ENCODE measurements at regions not wholly inside any gene's neighbourhood (a gene's known extent, or its start where the extent isn't known, plus 50 kb on each side); places are given as distances from the start of the nearest gene placed in this dataset.

DNA sequence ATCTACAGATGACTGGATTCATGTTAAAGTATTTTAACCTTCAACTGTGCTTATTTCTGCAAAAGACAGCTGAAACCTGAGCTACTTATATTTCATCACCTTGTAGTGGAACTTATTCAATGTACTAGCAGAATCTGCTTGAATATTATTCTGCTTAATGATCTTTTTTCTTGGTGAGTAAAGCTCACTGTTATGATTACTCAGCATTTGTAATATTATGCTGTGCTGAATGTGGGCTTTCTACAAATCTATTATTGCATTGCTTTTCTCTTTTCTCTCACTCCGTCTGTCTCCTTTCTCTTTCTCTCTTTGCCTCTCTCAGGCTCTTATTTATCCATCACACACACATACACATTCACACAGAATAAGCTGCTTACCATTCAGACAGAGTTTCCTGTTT, 98.7 kb upstream of the TMEM196 start:
- Mint-ChIP-seq H3K27ac (ENCODE audit: unreplicated experiment) (no peak overlapping the region), H3K27me3 (ENCODE audit: unreplicated experiment) (peaks cover 24% of the 10 kb centered on the region), H3K4me3 (ENCODE audit: unreplicated experiment) (no peak overlapping the region), H3K4me1 (ENCODE audit: unreplicated experiment) (no peaks in the 10 kb centered on the region), H3K36me3 (ENCODE audit: unreplicated experiment) (no peaks in the 10 kb centered on the region), H3K9me3 (ENCODE audit: unreplicated experiment) (no peaks in the 10 kb centered on the region)
- no peak for DNase-seq (ENCODE audit: extremely low spot score, unreplicated experiment)
- TF ChIP-seq, protein P1, sequence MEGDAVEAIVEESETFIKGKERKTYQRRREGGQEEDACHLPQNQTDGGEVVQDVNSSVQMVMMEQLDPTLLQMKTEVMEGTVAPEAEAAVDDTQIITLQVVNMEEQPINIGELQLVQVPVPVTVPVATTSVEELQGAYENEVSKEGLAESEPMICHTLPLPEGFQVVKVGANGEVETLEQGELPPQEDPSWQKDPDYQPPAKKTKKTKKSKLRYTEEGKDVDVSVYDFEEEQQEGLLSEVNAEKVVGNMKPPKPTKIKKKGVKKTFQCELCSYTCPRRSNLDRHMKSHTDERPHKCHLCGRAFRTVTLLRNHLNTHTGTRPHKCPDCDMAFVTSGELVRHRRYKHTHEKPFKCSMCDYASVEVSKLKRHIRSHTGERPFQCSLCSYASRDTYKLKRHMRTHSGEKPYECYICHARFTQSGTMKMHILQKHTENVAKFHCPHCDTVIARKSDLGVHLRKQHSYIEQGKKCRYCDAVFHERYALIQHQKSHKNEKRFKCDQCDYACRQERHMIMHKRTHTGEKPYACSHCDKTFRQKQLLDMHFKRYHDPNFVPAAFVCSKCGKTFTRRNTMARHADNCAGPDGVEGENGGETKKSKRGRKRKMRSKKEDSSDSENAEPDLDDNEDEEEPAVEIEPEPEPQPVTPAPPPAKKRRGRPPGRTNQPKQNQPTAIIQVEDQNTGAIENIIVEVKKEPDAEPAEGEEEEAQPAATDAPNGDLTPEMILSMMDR (IDR thresholded peaks at IDR 0.05), result no peak

DNA sequence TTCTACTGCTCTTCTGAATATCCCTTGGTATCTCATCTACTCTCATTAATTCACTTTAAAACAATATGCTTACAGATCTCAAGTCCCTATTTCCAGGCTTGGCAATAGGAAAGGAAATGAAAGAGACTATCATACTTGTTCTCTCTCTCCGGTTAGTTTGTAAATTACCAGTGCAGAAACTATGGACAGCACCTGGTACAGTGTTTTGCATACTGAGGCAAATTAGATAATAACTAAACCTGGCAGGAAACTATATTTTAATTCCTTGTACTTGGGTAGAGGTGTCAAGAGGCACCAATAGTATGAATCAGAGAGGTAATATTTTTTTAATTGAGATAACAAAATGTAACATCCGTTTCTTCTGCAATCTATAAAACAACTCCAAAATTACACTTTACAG, 97.7 kb upstream of the TMEM196 start:
- TF ChIP-seq, protein P1 (IDR thresholded peaks at IDR 0.05), result no peak
- Mint-ChIP-seq H3K4me3 (ENCODE audit: unreplicated experiment) (no peak overlapping the region), H3K9me3 (ENCODE audit: unreplicated experiment) (no peaks in the 10 kb centered on the region), H3K27me3 (ENCODE audit: unreplicated experiment) (peaks cover 24% of the 10 kb centered on the region), H3K27ac (ENCODE audit: unreplicated experiment) (no peak overlapping the region), H3K36me3 (ENCODE audit: unreplicated experiment) (no peaks in the 10 kb centered on the region), H3K4me1 (ENCODE audit: unreplicated experiment) (no peaks in the 10 kb centered on the region)
- DNase-seq (ENCODE audit: extremely low spot score, unreplicated experiment), result no peak

DNA sequence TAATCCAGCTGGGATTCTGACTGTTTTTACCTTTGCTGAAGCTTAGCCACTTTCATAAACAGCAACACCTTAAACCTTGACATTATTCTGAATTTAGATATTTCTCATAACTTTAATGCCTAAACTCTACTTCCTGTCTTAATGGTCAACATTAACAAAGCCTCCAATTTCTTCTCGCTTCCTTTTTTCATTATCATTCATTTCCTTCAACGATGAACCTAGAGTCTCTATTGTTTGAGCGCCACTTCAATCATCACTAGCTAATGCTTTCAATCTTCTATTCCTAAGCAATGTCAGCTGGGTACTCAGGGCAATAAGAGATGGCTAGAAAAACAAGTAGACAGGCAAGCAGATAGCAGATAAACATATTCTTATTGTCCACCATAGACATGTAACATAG, 96.6 kb upstream of the TMEM196 start:
- H3K4me3 Mint-ChIP-seq (ENCODE audit: unreplicated experiment), result no peak overlapping the region
- H3K27me3 Mint-ChIP-seq (ENCODE audit: unreplicated experiment), result peaks cover 24% of the 10 kb centered on the region
- no peak overlapping the region for H3K27ac Mint-ChIP-seq (ENCODE audit: unreplicated experiment)
- H3K4me1 Mint-ChIP-seq (ENCODE audit: unreplicated experiment), result no peaks in the 10 kb centered on the region
- H3K36me3 Mint-ChIP-seq (ENCODE audit: unreplicated experiment), result no peaks in the 10 kb centered on the region
- TF ChIP-seq, protein P1 (IDR thresholded peaks at IDR 0.05), result no peak
- DNase-seq (ENCODE audit: extremely low spot score, unreplicated experiment), result no peak
- no peaks in the 10 kb centered on the region for H3K9me3 Mint-ChIP-seq (ENCODE audit: unreplicated experiment)

DNA sequence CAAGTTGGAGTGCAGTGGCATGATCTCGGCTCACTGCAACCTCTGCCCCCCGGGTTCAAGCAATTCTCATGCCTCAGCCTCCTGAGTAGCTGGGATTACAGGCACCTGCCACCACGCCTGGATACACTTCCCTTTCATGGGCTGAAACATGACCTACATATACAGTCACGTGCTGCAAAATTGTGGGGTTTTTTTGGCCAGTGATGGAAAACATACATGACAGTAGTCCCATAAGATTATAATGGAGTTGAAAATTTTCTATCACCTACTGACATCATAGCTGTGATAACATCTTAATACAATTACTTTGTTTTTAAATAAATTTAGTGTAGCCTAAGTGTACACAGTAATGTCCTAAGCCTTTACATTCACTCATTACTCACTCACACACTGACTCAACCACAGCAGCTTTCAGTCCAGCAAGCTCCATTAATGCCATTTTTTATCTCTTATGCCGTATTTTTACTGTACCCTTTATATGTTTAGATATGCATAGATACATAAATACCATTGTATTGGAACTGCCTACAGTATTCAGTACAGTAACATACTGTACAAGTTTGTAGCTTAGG, 79.9 kb upstream of the TMEM196 start:
- no peaks in the 10 kb centered on the region for H3K27me3 Mint-ChIP-seq (ENCODE audit: unreplicated experiment)
- no peaks in the 10 kb centered on the region for H3K36me3 Mint-ChIP-seq (ENCODE audit: unreplicated experiment)
- TF ChIP-seq, protein P1 (IDR thresholded peaks at IDR 0.05), result no peak
- no peaks in the 10 kb centered on the region for H3K4me1 Mint-ChIP-seq (ENCODE audit: unreplicated experiment)
- no peak for DNase-seq (ENCODE audit: extremely low spot score, unreplicated experiment)
- no peak overlapping the region for H3K27ac Mint-ChIP-seq (ENCODE audit: unreplicated experiment)
- H3K4me3 Mint-ChIP-seq (ENCODE audit: unreplicated experiment), result no peak overlapping the region
- no peaks in the 10 kb centered on the region for H3K9me3 Mint-ChIP-seq (ENCODE audit: unreplicated experiment)

DNA sequence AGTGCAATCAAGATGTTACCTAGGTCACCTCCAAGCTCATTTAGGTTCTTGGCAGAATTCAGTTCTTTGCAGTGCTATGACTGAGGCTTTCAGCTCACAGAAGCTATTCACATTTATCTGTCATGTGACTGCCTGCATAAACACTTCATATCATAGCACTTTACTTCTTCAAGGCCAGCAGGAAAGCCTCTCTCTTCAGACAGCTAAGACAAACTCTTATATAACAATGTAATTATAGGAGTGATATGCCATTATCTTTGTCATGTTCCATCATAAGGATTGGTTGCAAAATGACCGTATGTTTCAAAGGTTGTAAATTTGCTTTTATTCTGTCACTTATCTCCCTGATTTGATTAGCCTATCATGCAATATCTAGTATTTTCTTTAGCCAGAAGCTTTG, 78.8 kb upstream of the TMEM196 start:
- no peaks in the 10 kb centered on the region for H3K27me3 Mint-ChIP-seq (ENCODE audit: unreplicated experiment)
- H3K4me1 Mint-ChIP-seq (ENCODE audit: unreplicated experiment), result no peaks in the 10 kb centered on the region
- H3K36me3 Mint-ChIP-seq (ENCODE audit: unreplicated experiment), result no peaks in the 10 kb centered on the region
- TF ChIP-seq, protein P1 (IDR thresholded peaks at IDR 0.05), result no peak
- no peak for DNase-seq (ENCODE audit: extremely low spot score, unreplicated experiment)
- no peaks in the 10 kb centered on the region for H3K9me3 Mint-ChIP-seq (ENCODE audit: unreplicated experiment)
- H3K27ac Mint-ChIP-seq (ENCODE audit: unreplicated experiment), result no peak overlapping the region
- no peak overlapping the region for H3K4me3 Mint-ChIP-seq (ENCODE audit: unreplicated experiment)

Measured in osteocyte (in vitro differentiated cells).